ENCODE measurements at regions not wholly inside any gene's neighbourhood (a gene's known extent, or its start where the extent isn't known, plus 50 kb on each side); places are given as distances from the start of the nearest gene placed in this dataset.

DNA sequence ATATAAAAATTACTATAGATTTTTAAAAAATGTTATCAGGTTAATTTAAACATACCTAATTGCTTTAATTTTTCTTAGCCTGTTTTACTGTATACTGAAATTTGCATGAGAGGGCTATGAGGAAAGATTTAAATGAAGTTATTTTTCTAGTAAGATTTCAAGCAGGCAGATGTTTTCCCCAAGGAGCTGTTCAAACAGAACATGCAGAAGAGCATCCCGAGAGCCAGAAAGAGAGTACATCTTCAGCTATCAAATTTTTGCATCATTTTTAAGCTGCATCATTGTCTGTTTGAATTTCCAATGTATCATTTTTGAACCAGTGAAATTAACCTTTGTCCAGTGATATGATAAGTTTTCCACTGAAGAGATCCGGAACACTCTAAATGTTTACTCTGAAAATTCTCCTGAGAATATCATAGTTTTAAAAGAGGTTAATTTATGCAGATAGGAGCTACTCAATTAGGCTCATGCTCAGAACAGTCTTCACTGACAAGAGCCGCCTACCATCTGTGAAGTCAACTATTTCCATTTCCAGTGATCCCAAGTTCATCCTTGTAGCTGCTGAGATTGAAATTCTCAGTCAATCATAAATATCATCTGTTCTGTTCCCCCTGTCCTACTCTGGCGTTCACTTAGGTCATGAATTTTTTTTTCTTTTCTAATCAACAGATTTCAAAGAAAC, 467.7 kb upstream of the NBEA start:
- H3K4me3 ChIP-seq (ENCODE audit: low read length) = no peak overlapping the region
- TF ChIP-seq, protein P1, sequence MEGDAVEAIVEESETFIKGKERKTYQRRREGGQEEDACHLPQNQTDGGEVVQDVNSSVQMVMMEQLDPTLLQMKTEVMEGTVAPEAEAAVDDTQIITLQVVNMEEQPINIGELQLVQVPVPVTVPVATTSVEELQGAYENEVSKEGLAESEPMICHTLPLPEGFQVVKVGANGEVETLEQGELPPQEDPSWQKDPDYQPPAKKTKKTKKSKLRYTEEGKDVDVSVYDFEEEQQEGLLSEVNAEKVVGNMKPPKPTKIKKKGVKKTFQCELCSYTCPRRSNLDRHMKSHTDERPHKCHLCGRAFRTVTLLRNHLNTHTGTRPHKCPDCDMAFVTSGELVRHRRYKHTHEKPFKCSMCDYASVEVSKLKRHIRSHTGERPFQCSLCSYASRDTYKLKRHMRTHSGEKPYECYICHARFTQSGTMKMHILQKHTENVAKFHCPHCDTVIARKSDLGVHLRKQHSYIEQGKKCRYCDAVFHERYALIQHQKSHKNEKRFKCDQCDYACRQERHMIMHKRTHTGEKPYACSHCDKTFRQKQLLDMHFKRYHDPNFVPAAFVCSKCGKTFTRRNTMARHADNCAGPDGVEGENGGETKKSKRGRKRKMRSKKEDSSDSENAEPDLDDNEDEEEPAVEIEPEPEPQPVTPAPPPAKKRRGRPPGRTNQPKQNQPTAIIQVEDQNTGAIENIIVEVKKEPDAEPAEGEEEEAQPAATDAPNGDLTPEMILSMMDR (conservative IDR thresholded peaks at IDR 0.05; ENCODE audit: low read length) = no peak
- DNase-seq (ENCODE audit: low read depth) = no peak

DNA sequence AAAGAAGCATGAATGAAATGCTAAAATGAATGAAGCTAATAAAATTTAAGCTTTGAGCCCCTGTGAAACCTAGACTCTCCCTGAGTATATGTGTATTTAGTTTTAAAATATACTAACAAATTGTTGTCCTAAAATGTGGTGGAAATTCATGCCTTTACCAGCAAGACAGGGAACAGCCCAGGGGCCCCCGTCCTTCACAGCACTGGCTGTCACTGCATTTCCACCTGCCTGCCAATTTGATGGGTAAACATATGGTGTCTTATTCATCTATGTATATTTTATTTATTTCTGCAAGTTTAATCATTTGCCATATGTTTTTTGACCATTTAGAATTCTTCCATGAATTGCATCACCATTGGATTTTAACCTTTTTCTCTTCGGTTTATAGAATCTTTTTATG, 463.7 kb upstream of the NBEA start:
- TF ChIP-seq, protein P1 (conservative IDR thresholded peaks at IDR 0.05; ENCODE audit: low read length) = no peak
- no peak for DNase-seq (ENCODE audit: low read depth)
- H3K4me3 ChIP-seq (ENCODE audit: low read length) = no peak overlapping the region

DNA sequence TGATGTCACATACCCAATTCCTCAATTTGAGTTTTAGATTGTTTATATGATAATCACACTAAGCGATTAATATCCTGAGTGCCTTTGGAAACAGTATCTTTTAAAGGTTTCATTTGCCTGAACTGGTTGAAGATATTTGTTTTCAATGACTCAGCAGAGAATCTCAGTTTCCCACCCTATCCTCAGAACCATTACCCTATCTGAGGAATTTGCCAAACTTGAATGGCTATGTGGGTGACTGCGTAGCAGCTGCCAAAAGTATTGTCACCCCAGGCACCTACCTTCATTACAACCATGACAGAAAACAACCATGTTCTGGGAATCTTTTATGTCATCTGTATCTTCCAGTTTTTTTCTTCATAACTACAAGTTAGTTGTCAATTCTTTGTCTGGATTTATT, 440.1 kb upstream of the NBEA start:
- TF ChIP-seq, protein P1 (conservative IDR thresholded peaks at IDR 0.05; ENCODE audit: low read length) = no peak
- H3K4me3 ChIP-seq (ENCODE audit: low read length) = no peak overlapping the region
- DNase-seq (ENCODE audit: low read depth) = no peak

DNA sequence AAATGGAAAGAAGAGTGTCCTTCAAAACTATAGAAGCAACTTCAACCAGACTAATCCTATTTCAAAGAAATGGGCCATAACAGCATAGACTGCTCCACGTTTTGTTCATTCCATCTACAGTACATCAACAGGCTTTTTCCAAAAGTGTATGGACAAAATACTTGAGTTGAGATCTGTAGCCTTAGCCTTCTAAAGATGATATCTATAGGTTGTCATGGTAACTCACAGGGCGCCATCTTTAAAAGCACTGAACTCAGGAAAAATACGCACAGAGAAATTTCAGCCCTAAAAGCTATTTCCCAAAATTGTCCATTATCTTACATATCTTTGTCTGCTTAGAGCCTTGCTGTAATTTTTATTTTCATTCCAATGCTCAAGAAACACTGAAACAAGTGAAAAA, 439.4 kb upstream of the NBEA start:
- no peak overlapping the region for H3K4me3 ChIP-seq (ENCODE audit: low read length)
- no peak for DNase-seq (ENCODE audit: low read depth)
- TF ChIP-seq, protein P1 (conservative IDR thresholded peaks at IDR 0.05; ENCODE audit: low read length) = no peak

DNA sequence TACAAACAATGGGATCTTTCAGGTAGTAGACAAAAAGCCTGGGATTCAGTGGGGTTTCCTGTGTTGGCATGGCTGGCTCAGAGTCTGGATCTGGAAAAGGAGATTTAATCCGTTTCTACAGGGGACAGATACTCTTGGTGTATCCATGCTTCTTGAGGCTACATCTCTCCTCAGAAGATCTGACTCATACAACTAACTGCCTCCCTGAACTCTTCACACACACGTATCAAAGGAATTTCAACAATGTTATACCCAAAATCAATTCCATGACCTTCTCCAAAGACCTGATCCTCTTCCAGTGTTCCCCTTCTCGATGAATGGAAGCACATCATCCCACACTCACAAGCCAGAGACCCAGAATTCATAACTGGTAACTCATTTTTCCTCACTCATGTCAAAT, 435.3 kb upstream of the NBEA start:
- TF ChIP-seq, protein P1 (conservative IDR thresholded peaks at IDR 0.05; ENCODE audit: low read length) = no peak
- peak; percentile 16 for DNase-seq (ENCODE audit: low read depth)
- no peak overlapping the region for H3K4me3 ChIP-seq (ENCODE audit: low read length)

DNA sequence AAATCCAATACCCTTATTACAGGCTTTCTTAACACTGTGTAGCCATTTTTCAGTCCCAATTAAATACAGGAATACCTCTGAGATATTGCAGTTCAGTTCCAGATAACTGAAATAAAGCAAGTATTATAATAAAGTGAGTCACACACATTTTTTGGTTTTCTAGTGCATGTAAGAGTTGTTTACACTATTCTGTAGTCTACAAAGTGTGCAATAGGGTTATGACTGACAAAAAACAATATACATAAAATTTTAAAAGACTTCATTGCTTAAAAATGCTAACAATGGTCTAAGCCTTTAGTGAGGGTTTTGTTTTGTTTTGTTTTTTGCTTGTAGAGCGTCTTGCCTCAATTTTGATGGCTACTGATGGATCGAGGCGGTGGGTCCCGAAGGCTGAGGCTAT, 434.4 kb upstream of the NBEA start:
- DNase-seq (ENCODE audit: low read depth) = peak; percentile 6
- H3K4me3 ChIP-seq (ENCODE audit: low read length) = no peak overlapping the region
- TF ChIP-seq, protein P1 (conservative IDR thresholded peaks at IDR 0.05; ENCODE audit: low read length) = no peak

DNA sequence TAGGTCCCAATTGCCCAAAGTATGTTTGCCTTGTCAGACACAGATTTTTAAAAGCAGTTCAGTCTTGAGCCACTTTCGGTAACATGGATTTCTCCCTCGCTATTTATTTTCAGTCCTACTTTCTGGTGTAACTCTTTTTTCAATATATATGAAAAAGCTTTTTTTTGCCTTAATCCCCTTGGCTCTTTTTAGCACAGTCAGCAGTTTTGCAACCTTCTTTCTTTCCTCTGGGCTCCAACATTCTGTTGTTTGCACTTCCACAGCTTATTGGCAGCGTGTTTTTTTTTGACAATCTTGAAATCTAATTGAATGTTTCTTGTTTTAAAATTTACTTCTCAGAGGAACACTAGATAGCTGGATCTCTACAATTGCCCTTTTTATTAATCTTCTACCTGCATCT, 429.3 kb upstream of the NBEA start:
- TF ChIP-seq, protein P1 (conservative IDR thresholded peaks at IDR 0.05; ENCODE audit: low read length) = no peak
- H3K4me3 ChIP-seq (ENCODE audit: low read length) = no peak overlapping the region
- no peak for DNase-seq (ENCODE audit: low read depth)

Measured in AG10803 (cell line).